ENCODE measurements at regions not wholly inside any gene's neighbourhood (a gene's known extent, or its start where the extent isn't known, plus 50 kb on each side); places are given as distances from the start of the nearest gene placed in this dataset.

DNA sequence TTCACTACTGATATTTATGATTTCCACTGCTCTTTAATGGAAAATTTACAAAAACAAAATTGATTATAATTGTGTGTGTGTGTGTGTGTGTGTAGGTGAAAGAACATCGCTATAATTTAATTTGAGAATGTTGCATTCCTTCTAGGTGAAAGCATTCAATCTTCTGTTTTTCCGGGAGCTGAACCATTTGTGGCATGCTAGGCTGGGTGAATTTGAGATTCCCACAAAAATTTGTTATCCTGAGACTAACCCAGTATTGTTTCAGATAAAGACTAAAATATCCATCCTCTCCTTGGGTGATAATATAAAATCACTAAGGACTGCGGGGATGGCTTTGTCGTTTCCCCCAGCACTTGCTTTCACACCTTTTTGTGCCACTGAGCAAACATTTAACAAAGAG lies 911.2 kb upstream of the PIK3C3 start:
- DNase-seq (ENCODE audit: low spot score), result no peak

- DNase-seq (ENCODE audit: low spot score), result no peak
These were observed 912.2 kb upstream of the PIK3C3 start for GRCh38 chr18:41042866-41043265.

GRCh38 chr18:41038071-41038470 lies 917.0 kb upstream of the PIK3C3 start:
- DNase-seq (ENCODE audit: low spot score), result no peak

- DNase-seq (ENCODE audit: low spot score), result no peak
These were observed 918.7 kb upstream of the PIK3C3 start for GRCh38 chr18:41036346-41036745.

- no peak for DNase-seq (ENCODE audit: low spot score)
These were observed 920.6 kb upstream of the PIK3C3 start for GRCh38 chr18:41034413-41034812.

DNA sequence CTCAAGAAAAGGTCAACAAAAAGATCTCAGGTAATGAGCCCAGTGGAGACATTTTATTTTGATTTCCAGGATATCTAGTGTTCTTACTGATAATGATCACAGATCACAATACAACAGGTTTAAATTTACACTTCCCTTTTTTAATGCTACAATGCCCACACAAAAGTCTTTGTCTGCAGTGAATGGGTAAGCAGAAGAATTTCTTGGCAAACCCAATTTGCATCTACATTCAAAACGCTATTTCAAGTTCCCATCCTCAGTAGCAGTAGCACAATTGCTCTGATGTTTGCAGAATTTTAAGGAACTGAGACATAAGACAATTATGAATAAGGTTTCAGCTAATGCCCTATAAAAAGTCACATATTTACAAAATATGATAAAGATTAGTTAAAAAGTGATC lies 929.4 kb upstream of the PIK3C3 start:
- no peak for DNase-seq (ENCODE audit: low spot score)

DNA sequence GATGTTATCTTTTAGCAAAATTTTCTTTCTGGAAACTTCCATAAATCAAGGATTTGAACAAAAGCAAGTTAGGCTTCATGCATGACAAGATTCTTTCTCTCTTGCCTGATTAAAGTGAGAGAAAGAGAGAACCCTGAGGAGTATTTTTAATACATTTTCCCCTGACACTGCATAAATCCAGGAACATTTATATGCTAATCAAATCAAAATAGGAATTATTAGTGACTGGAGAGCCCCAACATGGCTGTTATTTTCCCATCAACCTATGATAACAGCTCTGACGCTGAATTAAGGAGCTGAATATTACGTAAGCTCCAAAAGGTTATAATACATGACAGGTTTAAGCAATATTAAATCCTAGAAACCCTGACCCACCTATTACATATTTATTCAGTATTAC lies 930.2 kb upstream of the PIK3C3 start:
- DNase-seq (ENCODE audit: low spot score), result no peak

DNA sequence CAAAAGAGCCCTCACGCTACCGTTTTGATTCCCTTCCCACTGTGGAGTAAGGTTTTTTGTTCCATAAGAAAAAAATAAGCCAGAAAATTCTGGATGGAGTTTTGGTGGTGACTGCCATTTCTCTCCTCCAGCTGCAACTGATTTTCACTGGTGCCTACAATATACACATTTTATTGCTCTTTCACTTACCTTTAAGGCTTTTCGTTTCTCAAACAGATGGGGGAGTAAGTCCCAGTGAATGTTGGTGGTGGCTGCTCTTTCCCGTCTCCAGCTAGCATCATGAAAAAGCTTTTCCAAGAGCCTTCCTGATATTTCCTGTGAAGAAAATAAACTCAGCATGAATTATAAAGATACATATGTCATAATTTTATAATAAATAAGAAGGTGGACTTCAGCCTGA lies 932.5 kb upstream of the PIK3C3 start:
- DNase-seq (ENCODE audit: low spot score), result no peak

GRCh38 chr18:41021089-41021488 lies 933.9 kb upstream of the PIK3C3 start:
- no peak for DNase-seq (ENCODE audit: low spot score)

GRCh38 chr18:41012194-41012593 lies 942.8 kb upstream of the PIK3C3 start:
- DNase-seq (ENCODE audit: low spot score), result no peak

DNA sequence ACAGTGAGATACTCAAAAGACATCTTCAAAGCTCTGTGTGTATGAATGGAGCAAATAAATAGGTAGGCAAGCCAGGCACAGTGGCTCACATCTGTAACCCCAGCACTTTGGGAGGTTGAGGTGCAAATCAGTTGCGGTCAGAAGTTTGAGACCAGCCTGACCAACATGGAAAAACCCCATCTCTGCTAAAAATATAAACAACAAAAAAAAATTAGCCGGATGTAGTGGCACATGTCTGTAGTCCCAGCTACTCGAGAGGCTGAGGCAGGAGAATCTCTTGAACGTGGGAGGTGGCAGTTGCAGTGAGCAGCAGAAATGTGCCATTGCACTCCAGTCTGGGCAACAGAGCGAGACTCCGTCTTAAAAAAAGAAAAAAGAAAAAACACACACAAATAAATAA lies 945.1 kb upstream of the PIK3C3 start:
- no peak for DNase-seq (ENCODE audit: low spot score)

DNA sequence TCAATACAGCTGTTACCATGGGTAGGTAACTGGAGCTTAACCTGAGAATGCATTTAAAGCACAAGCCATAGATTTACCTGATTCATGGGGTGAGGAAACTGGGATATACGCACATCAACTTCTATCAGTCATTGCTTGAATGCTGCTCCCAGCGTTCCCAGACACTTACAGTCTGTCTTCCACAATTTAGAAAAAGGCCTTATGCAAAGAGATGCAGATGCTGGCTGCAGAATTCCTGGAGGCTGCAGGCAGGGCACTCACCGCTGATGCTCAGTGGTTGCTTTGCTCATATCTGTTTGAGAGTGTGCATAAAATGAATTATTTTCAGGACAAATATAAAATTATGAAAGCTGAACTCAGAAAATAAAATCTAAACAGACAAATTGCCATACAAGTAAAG lies 950.7 kb upstream of the PIK3C3 start:
- DNase-seq (ENCODE audit: low spot score), result no peak

DNA sequence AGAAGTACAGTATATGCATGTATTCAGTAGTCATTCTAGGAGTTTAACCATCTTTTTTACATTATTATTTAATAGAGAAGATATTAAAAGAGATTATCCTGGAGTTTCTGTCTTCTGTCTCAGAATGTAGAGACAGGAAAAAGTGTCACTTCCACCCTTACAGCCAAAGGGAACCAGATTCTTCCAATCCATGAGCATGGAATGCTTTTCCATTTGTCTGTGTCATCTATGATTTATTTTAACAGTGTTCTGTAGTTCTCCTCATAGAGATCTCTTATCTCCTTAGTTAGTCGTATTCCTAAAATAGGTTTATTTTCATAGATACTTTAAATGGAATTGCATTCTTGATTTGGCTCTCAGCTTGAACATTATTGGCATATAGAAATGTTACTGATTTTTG lies 959.5 kb upstream of the PIK3C3 start:
- DNase-seq (ENCODE audit: low spot score), result no peak

DNA sequence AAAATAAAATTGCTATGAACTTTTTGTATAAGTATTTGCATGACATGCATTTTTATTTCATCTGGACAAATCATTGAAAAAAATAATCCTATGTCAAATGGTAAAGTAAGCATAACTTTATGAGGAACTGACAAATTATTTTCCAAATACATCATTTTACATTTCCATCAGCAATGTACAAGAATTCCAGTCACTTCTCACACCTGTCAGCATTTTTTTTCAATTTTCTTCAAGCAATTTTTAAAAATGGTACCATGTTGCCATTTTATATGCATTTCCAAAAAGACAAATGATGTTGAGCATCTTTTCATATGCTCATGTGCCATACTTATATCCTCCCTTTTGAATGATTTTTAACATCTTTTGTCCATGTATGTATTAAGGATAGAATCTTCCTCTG lies 961.7 kb upstream of the PIK3C3 start:
- DNase-seq (ENCODE audit: low spot score), result no peak

- DNase-seq (ENCODE audit: low spot score), result no peak
These were observed 967.5 kb upstream of the PIK3C3 start for GRCh38 chr18:40987581-40987980.

DNA sequence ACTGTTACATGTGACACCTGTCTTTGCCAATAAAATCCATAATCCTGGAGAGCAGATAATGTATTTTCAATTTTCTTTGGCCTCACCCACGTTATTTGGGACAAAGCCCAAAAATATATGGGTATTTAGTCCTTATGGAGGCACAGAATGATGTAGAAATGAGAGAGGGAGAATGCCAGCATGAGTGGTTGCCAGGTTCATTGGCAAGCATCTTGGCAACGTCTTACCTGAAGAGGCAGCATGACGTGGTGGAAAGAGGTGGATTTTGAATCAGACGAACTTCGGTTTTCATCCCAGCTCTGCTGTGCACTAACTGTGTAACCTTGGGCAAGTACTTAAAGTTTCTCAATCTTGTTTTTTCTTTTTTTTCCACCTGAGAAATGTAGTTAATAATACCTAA lies 969.6 kb upstream of the PIK3C3 start:
- DNase-seq (ENCODE audit: low spot score), result no peak

GRCh38 chr18:40984856-40985255 lies 970.2 kb upstream of the PIK3C3 start:
- no peak for DNase-seq (ENCODE audit: low spot score)

GRCh38 chr18:40983835-40984234 lies 971.2 kb upstream of the PIK3C3 start:
- no peak for DNase-seq (ENCODE audit: low spot score)

GRCh38 chr18:40980171-40980570 lies 974.9 kb upstream of the PIK3C3 start:
- no peak for DNase-seq (ENCODE audit: low spot score)

DNA sequence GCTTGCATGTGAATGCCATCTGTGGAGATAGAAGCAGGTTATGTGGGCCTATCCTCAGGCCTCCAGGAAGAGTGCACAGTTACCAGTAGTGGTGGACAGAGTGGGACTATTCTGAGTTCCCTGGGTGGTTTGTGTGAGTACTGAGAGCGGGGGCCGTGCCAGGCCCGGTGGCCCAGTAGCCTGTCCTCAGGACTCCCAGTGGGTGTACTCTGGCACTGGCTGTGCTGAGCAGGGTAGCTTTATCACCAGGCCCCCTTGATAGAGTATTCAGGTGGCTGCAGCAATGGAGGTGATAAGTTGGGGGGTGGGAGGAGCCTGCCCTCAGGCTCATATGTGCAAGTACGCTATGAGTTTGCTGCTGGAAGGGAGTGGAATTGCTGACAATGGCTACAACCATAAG lies 979.0 kb upstream of the PIK3C3 start:
- DNase-seq (ENCODE audit: low spot score), result no peak

DNA sequence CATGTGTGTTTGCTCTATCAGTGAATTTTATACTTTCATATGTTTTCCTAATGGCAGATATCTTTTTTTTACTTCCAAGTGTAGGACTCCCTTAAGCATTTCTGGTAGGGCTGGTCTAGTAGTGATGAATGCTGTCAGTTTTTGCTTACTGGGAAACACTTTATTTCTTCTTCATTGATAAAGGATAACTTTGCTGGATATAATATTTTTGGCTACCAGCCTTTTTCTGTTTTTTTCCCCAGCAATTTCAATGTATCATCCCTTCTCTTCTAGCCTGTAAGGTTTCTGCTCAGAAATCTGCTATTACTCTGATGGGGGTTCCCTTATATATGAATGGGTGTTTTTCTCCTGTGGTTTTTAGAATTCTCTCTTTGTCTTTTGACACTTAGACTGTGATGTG lies 980.6 kb upstream of the PIK3C3 start:
- DNase-seq (ENCODE audit: low spot score), result no peak

GRCh38 chr18:40962784-40963183 lies 992.2 kb upstream of the PIK3C3 start:
- DNase-seq (ENCODE audit: low spot score), result no peak

DNA sequence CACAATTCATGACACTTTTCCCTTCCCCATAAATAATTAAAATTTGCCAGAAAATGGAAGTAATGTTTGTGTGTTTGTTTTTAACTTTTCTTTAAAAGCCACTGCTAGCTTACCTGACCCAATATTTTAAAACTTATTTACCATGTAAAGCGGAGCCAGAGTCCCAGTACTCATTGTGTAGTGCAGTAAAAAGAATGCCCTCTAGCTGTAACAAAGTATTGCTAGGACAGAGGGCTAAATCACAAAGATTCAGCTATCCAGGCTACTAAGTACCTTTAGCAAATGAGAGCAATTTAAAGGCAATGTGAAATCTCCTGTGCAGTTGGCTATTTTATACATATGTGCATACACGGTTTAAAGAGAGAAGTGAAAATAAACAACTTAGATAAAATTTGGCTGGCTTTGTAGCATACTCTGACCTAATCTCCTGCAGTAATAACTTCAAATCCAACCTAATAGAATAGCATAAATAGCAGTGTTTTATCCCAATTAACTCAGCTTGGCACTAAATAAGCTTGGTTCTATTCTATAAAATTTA lies 997.4 kb upstream of the PIK3C3 start:
- DNase-seq (ENCODE audit: low spot score), result no peak

- DNase-seq (ENCODE audit: low spot score), result no peak
These were observed 998.8 kb upstream of the PIK3C3 start for GRCh38 chr18:40956213-40956612.

GRCh38 chr18:40955351-40955750 lies 999.7 kb upstream of the PIK3C3 start:
- DNase-seq (ENCODE audit: low spot score), result no peak

Measured in HuH-7.5 (cell line).